Gastrocnemius medialis (tissue), 4 donors: ENCODE measurements at regions not wholly inside any gene's neighbourhood (a gene's known extent, or its start where the extent isn't known, plus 50 kb on each side); places are given as distances from the start of the nearest gene placed in this dataset.

Experiments used
- CTCF ChIP-seq, 5 experiments: fragments of 450-650 bp in 3 of 5; fragments of 200-600 bp in 2 of 5; sonication (generic) in 2 of 5; IDR thresholded peaks in 4 of 5; conservative IDR thresholded peaks in 1 of 5; 1 replicate in 4 of 5; 2 replicates in 1 of 5; pipeline ENCODE4 v1.5.1; 2016 to 2019; ENCODE audit warnings: antibody characterized with exemption in 5 of 5, mild to moderate bottlenecking in 3 of 5, moderate library complexity in 3 of 5
- POLR2A ChIP-seq, 2 donors: fragments of 450-650 bp; IDR thresholded peaks; one replicate each; pipeline ENCODE4 v1.6.1; 2017; ENCODE audit warnings: antibody characterized with exemption in 2 of 2, mild to moderate bottlenecking in 2 of 2, moderate library complexity in 2 of 2

DNA sequence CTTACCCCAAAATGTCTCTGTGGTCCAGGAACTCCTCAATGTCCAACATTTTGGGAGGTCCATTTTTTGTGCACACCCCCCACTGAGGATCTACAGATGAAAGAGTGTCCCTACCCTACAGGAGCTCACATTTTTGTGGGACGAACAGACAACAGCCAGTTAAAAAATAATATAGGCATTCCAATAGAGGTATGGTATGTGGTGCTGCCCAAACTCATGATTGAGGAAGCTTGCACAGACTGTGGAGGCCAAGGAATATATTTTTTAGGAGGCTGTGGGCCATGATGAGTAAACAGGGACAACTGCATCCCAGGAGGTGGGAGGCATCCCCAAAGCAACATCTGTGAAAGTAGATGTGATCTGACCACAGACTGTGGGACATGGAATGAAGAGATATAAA, 181.0 kb upstream of the HCCS start:
- no peak for TF ChIP-seq CTCF (IDR thresholded peaks at IDR 0.05 in 4 of 5, conservative IDR thresholded peaks at IDR 0.05 in 1 of 5)
- TF ChIP-seq POLR2A (IDR thresholded peaks at IDR 0.05) = no peak
